ENCODE measurements at regions not wholly inside any gene's neighbourhood (a gene's known extent, or its start where the extent isn't known, plus 50 kb on each side); places are given as distances from the start of the nearest gene placed in this dataset.

DNA sequence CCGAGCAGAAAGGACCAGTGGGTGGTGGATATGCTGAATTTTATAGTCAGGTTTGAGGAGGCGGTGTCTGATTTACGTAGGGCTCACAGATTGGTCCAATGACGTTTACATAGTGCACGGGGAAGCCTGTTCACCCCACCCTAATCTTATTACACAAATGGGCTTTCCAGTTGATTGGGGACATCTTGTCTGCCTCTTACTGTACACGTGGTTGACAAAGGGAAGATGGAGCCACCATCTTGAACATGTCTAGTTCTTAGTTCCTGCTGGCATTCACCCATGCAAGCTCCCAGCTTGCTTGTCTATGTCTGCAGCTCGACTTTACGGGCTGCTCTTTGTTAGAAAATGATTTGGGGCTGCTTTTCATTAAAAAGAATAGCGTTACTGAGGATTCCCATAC, 332.0 kb upstream of the SLCO3A1 start:
- TF ChIP-seq JUND (IDR thresholded peaks at IDR 0.05; ENCODE audit: low read depth), result no peak
- in situ Hi-C loops (cut with HindIII; ENCODE audit: low pct_unique_long_range_greater_than_20kb, low sequenced_read_pairs), result no loop called here
- no peak for DNase-seq (ENCODE audit: low read depth in 1 of 2, low spot score in 1 of 2)

DNA sequence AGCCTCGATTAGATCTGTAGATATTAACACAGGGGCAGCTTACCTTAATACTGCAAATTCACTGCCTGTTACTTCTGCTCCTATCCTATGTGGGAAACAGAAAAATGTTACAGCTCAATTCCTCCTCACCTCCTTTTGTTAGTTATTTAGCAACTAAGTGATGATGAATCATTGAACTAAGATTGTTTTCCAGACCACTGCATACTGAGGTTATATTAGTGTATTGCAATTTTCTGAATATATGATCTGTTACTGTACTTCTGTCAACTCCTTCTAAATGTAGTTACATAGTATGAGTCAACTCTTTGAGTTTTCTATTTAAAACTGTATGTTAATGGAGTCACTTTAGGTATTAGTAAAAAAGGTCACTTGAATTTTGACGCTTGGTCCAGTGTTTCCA, 331.5 kb upstream of the SLCO3A1 start:
- in situ Hi-C loops (cut with HindIII; ENCODE audit: low pct_unique_long_range_greater_than_20kb, low sequenced_read_pairs), result no loop called here
- no peak for DNase-seq (ENCODE audit: low read depth in 1 of 2, low spot score in 1 of 2)
- no peak for TF ChIP-seq JUND (IDR thresholded peaks at IDR 0.05; ENCODE audit: low read depth)

DNA sequence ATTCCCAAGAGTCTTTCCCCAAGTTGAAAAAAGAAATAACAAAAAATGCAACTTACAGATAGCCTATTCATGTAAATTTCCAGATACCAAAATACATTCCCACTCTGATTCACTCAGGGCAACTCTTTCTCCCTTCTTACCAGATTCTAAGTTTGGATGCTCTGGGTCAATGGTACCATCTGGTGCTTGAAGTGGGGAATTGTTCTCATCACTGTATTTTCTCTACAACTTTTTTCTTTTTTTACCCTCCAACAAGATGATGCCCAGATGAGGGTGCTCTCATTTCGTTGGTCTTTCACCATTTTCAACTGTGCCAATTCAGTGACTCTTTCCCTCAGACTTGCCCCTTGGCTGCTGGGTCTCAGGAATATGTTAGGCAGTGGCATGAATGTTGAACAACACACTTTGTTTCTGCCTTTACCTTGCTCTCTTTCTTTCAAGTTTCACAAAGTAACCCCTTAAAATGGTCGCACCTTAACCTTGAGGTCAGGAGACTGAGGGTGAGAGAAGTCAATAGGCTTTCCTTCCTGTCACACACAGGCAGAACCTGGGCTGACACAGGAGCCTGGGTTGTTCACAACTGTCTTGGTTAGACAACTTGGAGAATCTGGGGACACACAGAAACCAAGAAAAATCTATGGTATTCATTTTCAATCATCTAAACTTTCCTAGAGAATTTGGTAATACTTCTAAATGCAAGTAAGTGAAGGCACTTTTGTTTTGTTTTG, 330.7 kb upstream of the SLCO3A1 start:
- no peak for TF ChIP-seq JUND (IDR thresholded peaks at IDR 0.05; ENCODE audit: low read depth)

DNA sequence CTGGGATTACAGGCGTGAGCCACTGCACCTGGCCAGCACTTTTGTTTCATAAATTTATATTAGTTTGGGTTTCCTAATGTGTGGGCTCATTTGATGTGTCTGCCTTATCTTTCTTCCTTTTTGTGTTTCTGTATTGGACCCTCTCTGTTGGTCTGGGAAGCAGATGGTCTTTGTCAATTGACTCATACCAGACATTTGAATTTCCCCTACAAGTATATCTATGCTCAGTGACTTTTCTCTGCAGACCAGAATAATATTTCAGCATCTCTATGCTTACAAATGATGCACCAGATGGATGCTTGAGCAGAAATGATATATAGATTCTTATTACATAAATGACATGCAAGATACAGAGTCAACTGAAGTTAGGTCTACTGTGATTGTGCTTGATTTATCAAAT, 329.9 kb upstream of the SLCO3A1 start:
- TF ChIP-seq JUND (IDR thresholded peaks at IDR 0.05; ENCODE audit: low read depth), result no peak
- in situ Hi-C loops (cut with HindIII; ENCODE audit: low pct_unique_long_range_greater_than_20kb, low sequenced_read_pairs), result no loop called here
- DNase-seq (ENCODE audit: low read depth in 1 of 2, low spot score in 1 of 2), result no peak

More for the DNA sequence above, 330.7 kb upstream of the SLCO3A1 start:
- in situ Hi-C loops (cut with HindIII; ENCODE audit: low pct_unique_long_range_greater_than_20kb, low sequenced_read_pairs), result no loop called here
- DNase-seq (ENCODE audit: low read depth in 1 of 2, low spot score in 1 of 2), result peak; percentile 9 to 71

DNA sequence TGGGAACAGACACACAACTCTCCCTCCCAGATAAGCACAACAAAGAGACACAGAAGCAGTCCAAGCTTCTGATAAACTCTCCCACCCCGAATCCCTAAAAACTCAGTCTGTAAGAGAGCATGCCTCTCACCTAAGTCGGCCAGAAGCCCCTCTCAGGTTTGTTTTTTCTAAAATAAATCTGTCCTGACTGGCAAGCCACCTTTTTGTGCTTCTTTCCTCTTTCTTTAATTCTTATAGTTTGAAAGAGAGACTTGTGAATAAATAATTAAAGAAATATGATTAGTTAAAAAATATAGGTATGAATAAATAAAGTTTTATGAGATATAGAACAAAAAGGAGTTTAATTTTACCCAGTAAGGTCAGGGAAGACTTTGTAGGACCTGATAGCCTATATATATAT, 329.0 kb upstream of the SLCO3A1 start:
- TF ChIP-seq JUND (IDR thresholded peaks at IDR 0.05; ENCODE audit: low read depth), result no peak
- no peak for DNase-seq (ENCODE audit: low read depth in 1 of 2, low spot score in 1 of 2)
- in situ Hi-C loops (cut with HindIII; ENCODE audit: low pct_unique_long_range_greater_than_20kb, low sequenced_read_pairs), result no loop called here

DNA sequence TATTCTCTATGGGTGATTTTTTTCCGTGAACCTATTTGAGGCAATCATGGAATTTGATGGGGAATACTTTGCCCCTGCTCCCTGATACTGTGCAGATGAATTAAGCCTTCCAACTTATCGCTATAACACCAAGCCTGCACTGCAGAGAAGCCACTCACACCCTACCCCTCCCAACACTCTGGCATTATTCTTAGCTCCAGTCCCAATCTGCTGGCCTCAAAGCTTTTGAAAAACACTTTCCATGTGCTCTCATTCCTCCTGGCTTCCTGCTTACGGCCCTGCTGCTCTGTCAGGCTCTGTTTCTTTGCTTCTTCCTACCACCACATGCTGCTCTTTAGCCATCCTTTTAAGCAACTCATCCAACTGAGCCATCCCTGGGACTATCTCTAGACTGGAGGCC, 327.8 kb upstream of the SLCO3A1 start:
- no peak for TF ChIP-seq JUND (IDR thresholded peaks at IDR 0.05; ENCODE audit: low read depth)
- no peak for DNase-seq (ENCODE audit: low read depth in 1 of 2, low spot score in 1 of 2)
- in situ Hi-C loops (cut with HindIII; ENCODE audit: low pct_unique_long_range_greater_than_20kb, low sequenced_read_pairs), result no loop called here

DNA sequence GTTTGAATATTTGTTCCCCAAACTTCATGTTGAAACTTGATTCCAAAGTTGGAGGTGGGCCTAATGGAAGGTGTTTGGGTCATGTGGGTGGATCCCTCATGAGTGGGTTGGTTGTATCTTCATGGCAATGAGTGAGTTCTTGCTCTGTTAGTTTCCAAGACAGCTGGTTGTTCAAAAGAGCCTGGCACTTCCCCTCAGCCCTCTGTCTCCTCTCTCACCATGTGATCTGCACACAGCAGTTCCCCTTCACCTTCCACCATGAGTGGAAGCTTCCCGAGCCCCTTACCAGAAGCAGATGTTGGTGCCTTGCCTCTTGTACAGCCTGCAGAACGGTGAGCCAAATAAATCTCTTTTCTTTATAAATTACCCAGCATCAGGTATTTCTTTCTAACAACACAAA, 327.1 kb upstream of the SLCO3A1 start:
- no peak for TF ChIP-seq JUND (IDR thresholded peaks at IDR 0.05; ENCODE audit: low read depth)
- in situ Hi-C loops (cut with HindIII; ENCODE audit: low pct_unique_long_range_greater_than_20kb, low sequenced_read_pairs), result no loop called here

DNA sequence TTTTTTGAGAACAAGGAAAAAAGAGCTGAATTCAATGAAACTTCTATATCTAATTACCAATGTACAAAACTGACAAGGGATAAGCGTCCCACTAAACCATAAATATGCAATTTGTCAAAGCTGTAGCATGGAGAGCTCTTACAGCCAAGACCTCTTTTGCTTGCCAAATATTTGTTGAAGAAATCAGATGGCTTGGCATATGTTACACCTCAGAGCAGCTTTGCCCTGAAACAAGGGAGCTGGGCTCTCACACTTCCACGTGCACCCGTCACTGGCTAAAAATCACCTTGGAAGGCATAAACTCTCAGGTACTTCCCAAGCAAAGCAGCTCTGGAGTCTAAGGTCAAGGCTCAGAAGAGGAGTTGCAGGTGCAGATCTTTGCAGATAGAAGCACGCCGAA, 324.7 kb upstream of the SLCO3A1 start:
- in situ Hi-C loops (cut with HindIII; ENCODE audit: low pct_unique_long_range_greater_than_20kb, low sequenced_read_pairs), result no loop called here
- no peak for DNase-seq (ENCODE audit: low read depth in 1 of 2, low spot score in 1 of 2)
- TF ChIP-seq JUND (IDR thresholded peaks at IDR 0.05; ENCODE audit: low read depth), result no peak

More for the DNA sequence above, 327.1 kb upstream of the SLCO3A1 start:
- no peak for DNase-seq (ENCODE audit: low read depth in 1 of 2, low spot score in 1 of 2)

DNA sequence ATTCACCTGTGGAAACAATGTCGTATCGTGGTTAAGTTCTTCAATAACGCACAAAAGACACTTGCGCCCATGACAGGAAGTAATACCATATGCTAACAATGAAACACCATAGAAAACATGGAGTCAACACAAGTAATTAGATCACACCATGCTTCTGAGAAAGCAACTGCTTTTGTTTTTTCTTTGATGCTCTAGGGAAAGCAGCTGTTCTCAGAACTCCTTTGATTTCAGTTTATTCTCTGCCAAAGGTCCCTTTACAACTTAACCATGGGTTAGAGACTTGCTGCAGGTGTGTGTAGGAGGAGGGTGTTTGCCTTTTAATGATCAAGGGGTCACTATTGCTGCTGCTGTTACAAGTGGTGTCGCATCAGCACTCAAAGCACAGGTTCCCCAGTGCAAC, 324.0 kb upstream of the SLCO3A1 start:
- in situ Hi-C loops (cut with HindIII; ENCODE audit: low pct_unique_long_range_greater_than_20kb, low sequenced_read_pairs), result no loop called here
- DNase-seq (ENCODE audit: low read depth in 1 of 2, low spot score in 1 of 2), result no peak
- no peak for TF ChIP-seq JUND (IDR thresholded peaks at IDR 0.05; ENCODE audit: low read depth)

DNA sequence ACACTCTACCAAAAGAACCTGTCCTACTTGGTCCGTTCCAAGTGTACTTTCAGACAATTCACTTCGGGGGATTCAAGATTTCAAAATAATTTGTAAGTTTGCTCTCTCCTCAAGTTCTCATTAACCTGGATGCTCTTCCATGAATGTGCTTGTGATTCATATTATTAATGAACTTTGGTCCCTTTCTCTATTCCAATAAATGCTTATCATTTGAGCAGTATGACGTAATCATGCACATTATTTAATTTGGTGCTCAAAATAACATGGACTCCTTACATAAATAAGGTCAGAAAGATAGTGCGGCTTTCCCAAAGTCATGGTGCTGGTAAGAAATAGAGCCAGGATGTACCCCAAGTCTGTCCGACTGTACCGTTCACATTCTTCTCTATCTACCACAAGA, 323.2 kb upstream of the SLCO3A1 start:
- DNase-seq (ENCODE audit: low read depth in 1 of 2, low spot score in 1 of 2), result no peak
- in situ Hi-C loops (cut with HindIII; ENCODE audit: low pct_unique_long_range_greater_than_20kb, low sequenced_read_pairs), result no loop called here
- no peak for TF ChIP-seq JUND (IDR thresholded peaks at IDR 0.05; ENCODE audit: low read depth)

DNA sequence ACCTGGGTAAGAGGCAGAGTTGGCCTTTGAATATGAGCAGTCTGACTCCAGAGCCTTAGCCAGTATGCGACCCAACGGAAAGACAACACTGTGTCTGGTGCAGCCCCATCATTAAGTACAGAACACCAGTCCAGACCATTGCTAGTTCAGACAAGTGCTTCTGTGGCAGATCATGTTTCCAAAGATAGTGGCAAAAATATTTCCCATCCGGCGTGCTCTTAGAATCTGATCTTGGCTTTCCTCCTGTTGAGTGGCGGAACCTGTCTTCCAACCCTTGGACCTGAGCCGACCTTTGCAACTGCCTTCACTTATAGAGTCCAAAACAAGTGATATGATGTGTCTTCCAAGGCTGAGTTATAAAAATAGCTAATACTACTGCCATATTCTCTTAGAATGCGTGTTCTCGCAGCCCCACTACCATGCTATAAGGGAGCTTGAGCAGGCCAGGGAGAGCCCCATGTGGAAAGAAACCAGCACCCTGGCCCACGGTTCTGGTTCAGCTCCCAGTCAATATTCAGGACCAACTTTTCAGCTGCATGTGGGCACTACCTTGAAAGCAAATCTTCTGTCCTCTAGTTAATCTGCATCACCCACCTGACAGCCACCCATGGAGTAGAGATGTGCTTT, 322.4 kb upstream of the SLCO3A1 start:
- in situ Hi-C loops (cut with HindIII; ENCODE audit: low pct_unique_long_range_greater_than_20kb, low sequenced_read_pairs), result no loop called here
- TF ChIP-seq JUND (IDR thresholded peaks at IDR 0.05; ENCODE audit: low read depth), result no peak
- DNase-seq (ENCODE audit: low read depth in 1 of 2, low spot score in 1 of 2), result peak in 1 of 2 experiments; percentile 44

DNA sequence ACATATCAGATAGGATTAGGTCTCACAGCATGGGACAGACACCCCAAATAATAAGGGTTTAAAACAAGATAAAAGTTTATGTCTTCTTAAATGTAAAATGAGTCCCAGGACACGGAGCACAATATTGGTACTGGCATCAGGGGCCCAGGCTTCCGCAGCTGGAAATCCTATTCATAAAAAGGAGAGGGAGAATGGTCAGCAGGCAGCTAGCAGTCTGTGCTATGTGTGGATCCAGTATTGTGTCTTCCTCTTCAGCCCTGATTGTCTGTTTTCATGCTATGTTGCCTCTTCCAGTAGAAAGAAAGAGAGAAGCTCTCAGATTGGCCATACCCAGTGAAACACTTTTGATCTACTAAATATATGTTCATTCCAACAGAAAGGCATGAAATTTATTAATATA, 319.3 kb upstream of the SLCO3A1 start:
- TF ChIP-seq JUND (IDR thresholded peaks at IDR 0.05; ENCODE audit: low read depth), result no peak
- no peak for DNase-seq (ENCODE audit: low read depth in 1 of 2, low spot score in 1 of 2)
- in situ Hi-C loops (cut with HindIII; ENCODE audit: low pct_unique_long_range_greater_than_20kb, low sequenced_read_pairs), result no loop called here

DNA sequence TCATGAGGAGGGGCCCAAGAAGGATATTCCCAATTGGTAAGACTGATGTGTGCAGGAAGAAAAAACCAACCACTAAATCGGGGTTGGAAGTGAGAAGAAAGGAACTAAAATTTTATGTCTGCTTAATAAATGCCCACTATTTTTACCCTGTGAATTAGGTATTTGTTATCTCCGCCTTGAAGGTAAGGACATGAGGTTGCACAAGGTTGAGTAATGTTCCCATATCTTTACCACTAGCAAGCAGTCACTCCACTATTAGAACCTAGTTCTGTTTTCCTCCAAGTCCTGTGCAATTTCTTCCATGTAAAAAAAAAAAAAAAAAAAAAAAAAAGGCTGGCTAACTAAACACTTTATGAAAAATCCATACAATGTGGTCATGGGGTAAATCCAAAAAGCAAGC, 318.5 kb upstream of the SLCO3A1 start:
- in situ Hi-C loops (cut with HindIII; ENCODE audit: low pct_unique_long_range_greater_than_20kb, low sequenced_read_pairs), result no loop called here
- no peak for DNase-seq (ENCODE audit: low read depth in 1 of 2, low spot score in 1 of 2)
- no peak for TF ChIP-seq JUND (IDR thresholded peaks at IDR 0.05; ENCODE audit: low read depth)
